ENCODE measurements at regions not wholly inside any gene's neighbourhood (a gene's known extent, or its start where the extent isn't known, plus 50 kb on each side); places are given as distances from the start of the nearest gene placed in this dataset.

DNA sequence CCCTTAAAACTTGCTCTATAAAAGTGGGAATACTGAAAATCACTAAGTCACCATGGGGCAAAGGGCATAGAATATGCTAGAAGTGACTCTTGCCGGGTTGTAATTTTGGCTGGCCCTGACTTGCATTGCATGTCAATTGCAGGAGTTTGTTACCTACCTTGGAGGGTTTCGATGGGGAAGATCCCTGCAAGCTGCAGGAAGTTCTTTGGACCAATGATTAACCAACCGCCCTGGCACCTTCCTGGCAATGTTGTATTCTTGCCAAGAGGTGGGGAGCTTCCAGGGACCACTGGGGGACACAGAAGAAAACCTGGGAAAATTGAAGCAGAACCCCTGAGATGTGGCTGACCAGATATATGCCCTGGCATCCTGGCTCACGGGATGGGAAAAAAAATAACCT lies 235.8 kb downstream of the B3GLCT start:
- CTCF ChIA-PET = interaction anchor here (2.0 kb wide), 1 partner anchor 11 kb away, joined by 7 read pairs; no protein-coding TSS in a partner anchor
- Histone ChIP-seq H3K27ac (no peak overlapping the region), H3K9me3 (no peaks in the 10 kb centered on the region), H3K4me2 (no peak overlapping the region), H3K4me3 (no peak overlapping the region), H3K4me1 (no peaks in the 10 kb centered on the region)
- 4% methylated on average over 4 of the region's 4 CpGs for WGBS (ENCODE audit: missing lambda C conversion rate)
- TF ChIP-seq CBX8 (IDR thresholded peaks at IDR 0.05) (no peak), ZNF302 (CRISPR knock-in tag; IDR thresholded peaks at IDR 0.05) (no peak), NFE2L2 (conservative IDR thresholded peaks at IDR 0.05; ENCODE audit: low read length) (no peak)
- TF ChIP-seq, protein P1, sequence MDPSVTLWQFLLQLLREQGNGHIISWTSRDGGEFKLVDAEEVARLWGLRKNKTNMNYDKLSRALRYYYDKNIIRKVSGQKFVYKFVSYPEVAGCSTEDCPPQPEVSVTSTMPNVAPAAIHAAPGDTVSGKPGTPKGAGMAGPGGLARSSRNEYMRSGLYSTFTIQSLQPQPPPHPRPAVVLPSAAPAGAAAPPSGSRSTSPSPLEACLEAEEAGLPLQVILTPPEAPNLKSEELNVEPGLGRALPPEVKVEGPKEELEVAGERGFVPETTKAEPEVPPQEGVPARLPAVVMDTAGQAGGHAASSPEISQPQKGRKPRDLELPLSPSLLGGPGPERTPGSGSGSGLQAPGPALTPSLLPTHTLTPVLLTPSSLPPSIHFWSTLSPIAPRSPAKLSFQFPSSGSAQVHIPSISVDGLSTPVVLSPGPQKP (IDR thresholded peaks at IDR 0.05; ENCODE audit: low read depth, low read length) = no peak
- TF ChIP-seq, protein P2, sequence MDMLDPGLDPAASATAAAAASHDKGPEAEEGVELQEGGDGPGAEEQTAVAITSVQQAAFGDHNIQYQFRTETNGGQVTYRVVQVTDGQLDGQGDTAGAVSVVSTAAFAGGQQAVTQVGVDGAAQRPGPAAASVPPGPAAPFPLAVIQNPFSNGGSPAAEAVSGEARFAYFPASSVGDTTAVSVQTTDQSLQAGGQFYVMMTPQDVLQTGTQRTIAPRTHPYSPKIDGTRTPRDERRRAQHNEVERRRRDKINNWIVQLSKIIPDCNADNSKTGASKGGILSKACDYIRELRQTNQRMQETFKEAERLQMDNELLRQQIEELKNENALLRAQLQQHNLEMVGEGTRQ (IDR thresholded peaks at IDR 0.05) = no peak
- TF ChIP-seq, protein P3, sequence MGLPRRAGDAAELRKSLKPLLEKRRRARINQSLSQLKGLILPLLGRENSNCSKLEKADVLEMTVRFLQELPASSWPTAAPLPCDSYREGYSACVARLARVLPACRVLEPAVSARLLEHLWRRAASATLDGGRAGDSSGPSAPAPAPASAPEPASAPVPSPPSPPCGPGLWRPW (IDR thresholded peaks at IDR 0.05) = no peak
- FAIRE-seq = no peak
- no peak for ATAC-seq
- POLR2A ChIA-PET = no interaction called here
- no peak for DNase-seq (ENCODE audit: low read depth in 1 of 2, low spot score in 1 of 2)

DNA sequence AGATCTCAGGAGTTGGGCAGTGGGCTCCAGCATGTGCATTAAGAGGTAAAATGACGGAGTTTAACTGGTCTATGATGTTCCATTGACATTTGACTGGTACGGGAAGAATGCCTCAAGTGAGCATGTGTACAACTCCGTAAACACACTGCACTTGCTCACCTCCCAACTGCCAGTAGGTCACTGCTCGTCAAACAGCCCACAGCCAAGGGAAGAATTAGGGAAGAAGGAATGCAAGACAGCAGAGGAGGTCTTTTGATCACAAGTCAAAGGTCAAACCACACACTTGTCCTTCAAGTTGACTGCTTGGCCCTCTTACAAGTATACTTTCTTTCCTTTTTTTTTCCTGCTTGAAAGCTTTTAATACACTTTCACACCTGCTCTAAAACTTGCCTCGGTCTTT lies 236.7 kb downstream of the B3GLCT start:
- no peak for FAIRE-seq
- CTCF ChIA-PET = interaction anchor here (1.2 to 1.7 kb wide), 3 partner anchors 11 to 200 kb away, joined by 3 to 5 read pairs (median 4); no protein-coding TSS in a partner anchor
- POLR2A ChIA-PET = no interaction called here
- H3K4me1 ChIP-seq = no peaks in the 10 kb centered on the region
- DNase-seq (ENCODE audit: low read depth in 1 of 2, low spot score in 1 of 2) = no peak
- no peak for TF ChIP-seq FOSB (CRISPR knock-in tag; IDR thresholded peaks at IDR 0.05)
- TF ChIP-seq, protein P3 (IDR thresholded peaks at IDR 0.05) = no peak
- TF ChIP-seq, protein P4, sequence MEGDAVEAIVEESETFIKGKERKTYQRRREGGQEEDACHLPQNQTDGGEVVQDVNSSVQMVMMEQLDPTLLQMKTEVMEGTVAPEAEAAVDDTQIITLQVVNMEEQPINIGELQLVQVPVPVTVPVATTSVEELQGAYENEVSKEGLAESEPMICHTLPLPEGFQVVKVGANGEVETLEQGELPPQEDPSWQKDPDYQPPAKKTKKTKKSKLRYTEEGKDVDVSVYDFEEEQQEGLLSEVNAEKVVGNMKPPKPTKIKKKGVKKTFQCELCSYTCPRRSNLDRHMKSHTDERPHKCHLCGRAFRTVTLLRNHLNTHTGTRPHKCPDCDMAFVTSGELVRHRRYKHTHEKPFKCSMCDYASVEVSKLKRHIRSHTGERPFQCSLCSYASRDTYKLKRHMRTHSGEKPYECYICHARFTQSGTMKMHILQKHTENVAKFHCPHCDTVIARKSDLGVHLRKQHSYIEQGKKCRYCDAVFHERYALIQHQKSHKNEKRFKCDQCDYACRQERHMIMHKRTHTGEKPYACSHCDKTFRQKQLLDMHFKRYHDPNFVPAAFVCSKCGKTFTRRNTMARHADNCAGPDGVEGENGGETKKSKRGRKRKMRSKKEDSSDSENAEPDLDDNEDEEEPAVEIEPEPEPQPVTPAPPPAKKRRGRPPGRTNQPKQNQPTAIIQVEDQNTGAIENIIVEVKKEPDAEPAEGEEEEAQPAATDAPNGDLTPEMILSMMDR (IDR thresholded peaks at IDR 0.05) = no peak
- TF ChIP-seq ESRRA (IDR thresholded peaks at IDR 0.05; ENCODE audit: borderline replicate concordance, low read length) = no peak
- TF ChIP-seq, protein P5, sequence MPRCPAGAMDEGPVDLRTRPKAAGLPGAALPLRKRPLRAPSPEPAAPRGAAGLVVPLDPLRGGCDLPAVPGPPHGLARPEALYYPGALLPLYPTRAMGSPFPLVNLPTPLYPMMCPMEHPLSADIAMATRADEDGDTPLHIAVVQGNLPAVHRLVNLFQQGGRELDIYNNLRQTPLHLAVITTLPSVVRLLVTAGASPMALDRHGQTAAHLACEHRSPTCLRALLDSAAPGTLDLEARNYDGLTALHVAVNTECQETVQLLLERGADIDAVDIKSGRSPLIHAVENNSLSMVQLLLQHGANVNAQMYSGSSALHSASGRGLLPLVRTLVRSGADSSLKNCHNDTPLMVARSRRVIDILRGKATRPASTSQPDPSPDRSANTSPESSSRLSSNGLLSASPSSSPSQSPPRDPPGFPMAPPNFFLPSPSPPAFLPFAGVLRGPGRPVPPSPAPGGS (IDR thresholded peaks at IDR 0.05) = no peak
- no peak for TF ChIP-seq ZSCAN20 (CRISPR knock-in tag; IDR thresholded peaks at IDR 0.05)
- no peak for TF ChIP-seq FOSL2 (IDR thresholded peaks at IDR 0.05)
- no peak for TF ChIP-seq FOSL2 (CRISPR knock-in tag; IDR thresholded peaks at IDR 0.05)
- no peak for TF ChIP-seq NFE2L2 (conservative IDR thresholded peaks at IDR 0.05; ENCODE audit: low read length)
- TF ChIP-seq, protein P2 (IDR thresholded peaks at IDR 0.05) = no peak
- no peak for TF ChIP-seq CBX8 (IDR thresholded peaks at IDR 0.05)
- no peak for TF ChIP-seq HDAC2 (IDR thresholded peaks at IDR 0.05)
- TF ChIP-seq, protein P6, sequence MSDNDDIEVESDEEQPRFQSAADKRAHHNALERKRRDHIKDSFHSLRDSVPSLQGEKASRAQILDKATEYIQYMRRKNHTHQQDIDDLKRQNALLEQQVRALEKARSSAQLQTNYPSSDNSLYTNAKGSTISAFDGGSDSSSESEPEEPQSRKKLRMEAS (IDR thresholded peaks at IDR 0.05) = no peak
- TF ChIP-seq GATA3 (IDR thresholded peaks at IDR 0.05; ENCODE audit: borderline replicate concordance) = no peak
- no peak for TF ChIP-seq BHLHE40 (IDR thresholded peaks at IDR 0.05; ENCODE audit: low read depth, low read length)
- TF ChIP-seq RFX5 (IDR thresholded peaks at IDR 0.05) = no peak
- TF ChIP-seq, protein P7, sequence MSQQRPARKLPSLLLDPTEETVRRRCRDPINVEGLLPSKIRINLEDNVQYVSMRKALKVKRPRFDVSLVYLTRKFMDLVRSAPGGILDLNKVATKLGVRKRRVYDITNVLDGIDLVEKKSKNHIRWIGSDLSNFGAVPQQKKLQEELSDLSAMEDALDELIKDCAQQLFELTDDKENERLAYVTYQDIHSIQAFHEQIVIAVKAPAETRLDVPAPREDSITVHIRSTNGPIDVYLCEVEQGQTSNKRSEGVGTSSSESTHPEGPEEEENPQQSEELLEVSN (IDR thresholded peaks at IDR 0.05; ENCODE audit: borderline replicate concordance, low read depth) = no peak
- TF ChIP-seq, protein P8, sequence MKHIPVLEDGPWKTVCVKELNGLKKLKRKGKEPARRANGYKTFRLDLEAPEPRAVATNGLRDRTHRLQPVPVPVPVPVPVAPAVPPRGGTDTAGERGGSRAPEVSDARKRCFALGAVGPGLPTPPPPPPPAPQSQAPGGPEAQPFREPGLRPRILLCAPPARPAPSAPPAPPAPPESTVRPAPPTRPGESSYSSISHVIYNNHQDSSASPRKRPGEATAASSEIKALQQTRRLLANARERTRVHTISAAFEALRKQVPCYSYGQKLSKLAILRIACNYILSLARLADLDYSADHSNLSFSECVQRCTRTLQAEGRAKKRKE (CRISPR knock-in tag; IDR thresholded peaks at IDR 0.05; ENCODE audit: low read depth) = no peak
- no peak for TF ChIP-seq POLR2AphosphoS2 (conservative IDR thresholded peaks at IDR 0.05; ENCODE audit: low read length)
- TF ChIP-seq MAFK (IDR thresholded peaks at IDR 0.05; ENCODE audit: partially characterized antibody) = no peak
- no peak overlapping the region for H3K27ac ChIP-seq
- no peak for ATAC-seq
- H3K9me3 ChIP-seq = no peaks in the 10 kb centered on the region
- 17% methylated on average over 5 of the region's 5 CpGs for WGBS (ENCODE audit: missing lambda C conversion rate)
- no peak overlapping the region for H3K4me3 ChIP-seq
- no peak overlapping the region for H3K4me2 ChIP-seq

All from A549 (cell line).